Activated CD8-positive, alpha-beta T cell treated with anti-CD3 and anti-CD28 coated beads for 36 hours (primary cell): ENCODE measurements at regions not wholly inside any gene's neighbourhood (a gene's known extent, or its start where the extent isn't known, plus 50 kb on each side); places are given as distances from the start of the nearest gene placed in this dataset.
"Not testable (repeated sequence)": the region's sequence is repeated elsewhere in the genome, so short reads cannot be mapped to it uniquely, and the experiment has no call there.

Experiments
- ATAC-seq: fragments of 200-7000 bp; cut with Tn5 transposase; one replicate; pipeline ENCODE4 v1.10.0; 2021; ENCODE audit warnings: mild to moderate bottlenecking, moderate library complexity
- CTCF ChIA-PET: fragments of 350-600 bp; sonication (Branson Sonifier 250); formaldehyde crosslinking; loops from one replicate; lab custom pipeline; 2021; ENCODE audit warnings: antibody characterized with exemption; lab: Charles Lee
- POLR2A ChIA-PET: fragments of 350-600 bp; sonication (Branson Sonifier 250); formaldehyde crosslinking; loops from one replicate; lab custom pipeline; 2021; ENCODE audit warnings: antibody characterized with exemption; lab: Charles Lee
- DNase-seq: peaks from one replicate; pipeline ENCODE4 v3.0.0-alpha.2; 2020
- H3K27ac Mint-ChIP-seq: one replicate; pipeline ENCODE4 v1.8.0; 2021; ENCODE audit warnings: mild to moderate bottlenecking, mixed read lengths
- H3K27me3 Mint-ChIP-seq: one replicate; pipeline ENCODE4 v1.8.0; 2021; ENCODE audit warnings: mixed read lengths
- H3K36me3 Mint-ChIP-seq: one replicate; pipeline ENCODE4 v1.8.0; 2021; ENCODE audit warnings: low read depth, mixed read lengths
- H3K4me1 Mint-ChIP-seq: one replicate; pipeline ENCODE4 v1.8.0; 2021; ENCODE audit warnings: low read depth, mixed read lengths
- H3K4me3 Mint-ChIP-seq: one replicate; pipeline ENCODE4 v1.8.0; 2021; ENCODE audit warnings: mild to moderate bottlenecking, moderate library complexity, mixed read lengths
- H3K9me3 Mint-ChIP-seq: one replicate; pipeline ENCODE4 v1.8.0; 2021; ENCODE audit warnings: mixed read lengths
- CTCF ChIP-seq: fragments of 200-600 bp; IDR thresholded peaks from one replicate; pipeline ENCODE4 v1.8.0; 2022; ENCODE audit warnings: antibody characterized with exemption, mild to moderate bottlenecking
- intact Hi-C: fragments of 100-400 bp; cut with micrococcal nuclease; formaldehyde crosslinking; loops from one replicate; pipeline ENCODE4 v1.10.0; 2022

- H3K4me1 Mint-ChIP-seq: peaks cover 5% of the 10 kb centered on the region
- CTCF ChIA-PET: interaction anchor here (1.6 kb wide), 1 partner anchor 19 kb away, joined by 4 read pairs; no protein-coding TSS in a partner anchor
- no peaks in the 10 kb centered on the region for H3K9me3 Mint-ChIP-seq
- no peak for TF ChIP-seq CTCF
- intact Hi-C loops: no loop called here
- ATAC-seq (no peak), DNase-seq (no peak)
- H3K4me3 Mint-ChIP-seq: no peak overlapping the region
- no peak overlapping the region for H3K27ac Mint-ChIP-seq
- H3K27me3 Mint-ChIP-seq: peaks cover 1% of the 10 kb centered on the region
- POLR2A ChIA-PET: no interaction called here
- no peaks in the 10 kb centered on the region for H3K36me3 Mint-ChIP-seq
Observed at GRCh38 chr9:72454871-72455491, 66.4 kb upstream of the TMC1 start.

GRCh38 chr9:72453797-72454196 lies 67.6 kb upstream of the TMC1 start:
- no peak overlapping the region for H3K4me3 Mint-ChIP-seq
- peaks cover 5% of the 10 kb centered on the region for H3K4me1 Mint-ChIP-seq
- H3K9me3 Mint-ChIP-seq: no peaks in the 10 kb centered on the region
- no peaks in the 10 kb centered on the region for H3K36me3 Mint-ChIP-seq
- peaks cover 3% of the 10 kb centered on the region for H3K27me3 Mint-ChIP-seq
- H3K27ac Mint-ChIP-seq: no peak overlapping the region
- CTCF ChIA-PET: interaction anchor here (1.6 kb wide), 1 partner anchor 21 kb away, joined by 4 read pairs; no protein-coding TSS in a partner anchor
- intact Hi-C loops: no loop called here
- POLR2A ChIA-PET: no interaction called here
- TF ChIP-seq CTCF: no peak
- DNase-seq: no peak
- no peak for ATAC-seq

- H3K9me3 Mint-ChIP-seq, DNase-seq, H3K4me3 Mint-ChIP-seq, ATAC-seq, POLR2A ChIA-PET, H3K27ac Mint-ChIP-seq, H3K36me3 Mint-ChIP-seq, H3K27me3 Mint-ChIP-seq: not testable (repeated sequence)
- CTCF ChIA-PET: interaction anchor here (2.0 kb wide), 1 partner anchor 146 kb away, joined by 4 read pairs; no protein-coding TSS in a partner anchor
- peaks cover 29% of the 10 kb centered on the region for H3K4me1 Mint-ChIP-seq
- intact Hi-C loops: loop anchor here (10.0 kb wide), 1 partner anchor 81 kb away; the partner anchor contains the start of gene ZFAND5
Observed at GRCh38 chr9:72446241-72446640, 75.2 kb upstream of the TMC1 start.

- POLR2A ChIA-PET: interaction anchor here (1.2 kb wide), 1 partner anchor 80 kb away, joined by 4 read pairs; the partner anchor contains the start of gene ZFAND5
- no peak for ATAC-seq
- no peak overlapping the region for H3K4me3 Mint-ChIP-seq
- intact Hi-C loops: loop anchor here (10.0 kb wide), 1 partner anchor 81 kb away; the partner anchor contains the start of gene ZFAND5
- no peak for TF ChIP-seq CTCF
- H3K36me3 Mint-ChIP-seq: no peaks in the 10 kb centered on the region
- H3K27ac Mint-ChIP-seq: no peak overlapping the region
- H3K9me3 Mint-ChIP-seq: no peaks in the 10 kb centered on the region
- CTCF ChIA-PET: no interaction called here
- H3K27me3 Mint-ChIP-seq: peaks cover 7% of the 10 kb centered on the region
- peaks cover 29% of the 10 kb centered on the region for H3K4me1 Mint-ChIP-seq
- no peak for DNase-seq
Observed at GRCh38 chr9:72445306-72445995, 76.0 kb upstream of the TMC1 start.

GRCh38 chr9:72444435-72444834 lies 77.0 kb upstream of the TMC1 start:
- CTCF ChIA-PET: interaction anchor here (1.0 to 1.5 kb wide), 2 partner anchors 148 to 173 kb away, joined by 4 to 5 read pairs; no protein-coding TSS in a partner anchor
- no peak for TF ChIP-seq CTCF
- DNase-seq: no peak
- H3K27me3 Mint-ChIP-seq: peaks cover 6% of the 10 kb centered on the region
- ATAC-seq: no peak
- H3K4me1 Mint-ChIP-seq: peaks cover 29% of the 10 kb centered on the region
- H3K36me3 Mint-ChIP-seq: no peaks in the 10 kb centered on the region
- peak overlapping the region; percentile 92 for H3K27ac Mint-ChIP-seq
- H3K4me3 Mint-ChIP-seq: no peak overlapping the region
- POLR2A ChIA-PET: interaction anchor here (0.8 to 1.8 kb wide), 5 partner anchors 15 to 83 kb away, joined by 3 to 9 read pairs (median 4); partner anchors contain the start of gene ZFAND5
- H3K9me3 Mint-ChIP-seq: no peaks in the 10 kb centered on the region
- intact Hi-C loops: loop anchor here (5.0 to 10.0 kb wide), 3 partner anchors 33 to 148 kb away; partner anchors contain the start of gene ZFAND5
